ENCODE measurements at regions not wholly inside any gene's neighbourhood (a gene's known extent, or its start where the extent isn't known, plus 50 kb on each side); places are given as distances from the start of the nearest gene placed in this dataset.

- ATAC-seq (ENCODE audit: insufficient read depth, low read depth) (no peak), DNase-seq (no peak)
- Histone ChIP-seq H3K4me1 (ENCODE audit: insufficient read depth, low read length) (no peaks in the 10 kb centered on the region), H3K27me3 (ENCODE audit: insufficient read depth, low read length, poor library complexity) (no peaks in the 10 kb centered on the region), H3K27ac (ENCODE audit: low read length) (no peak overlapping the region), H3K36me3 (ENCODE audit: insufficient read depth, low read length) (no peaks in the 10 kb centered on the region), H4K20me1 (ENCODE audit: insufficient read depth, low read length) (no peaks in the 10 kb centered on the region), H2AFZ (ENCODE audit: low read depth, low read length) (no peak overlapping the region), H3K4me2 (ENCODE audit: insufficient read depth, low read length) (no peak overlapping the region), H3K9me3 (ENCODE audit: insufficient read depth, low read length, severe bottlenecking) (no peaks in the 10 kb centered on the region), H3K4me3 (ENCODE audit: low read depth in 1 of 2, low read length in 2 of 2) (no peak overlapping the region), H3K9ac (ENCODE audit: low read depth, low read length) (no peak overlapping the region), H3K79me2 (ENCODE audit: insufficient read depth, low read length) (no peaks in the 10 kb centered on the region)
- no peak for TF ChIP-seq EZH2 (IDR thresholded peaks at IDR 0.05; ENCODE audit: borderline replicate concordance, low read depth, low read length, severe bottlenecking)
- TF ChIP-seq CTCF (IDR thresholded peaks at IDR 0.05; ENCODE audit: borderline replicate concordance, extremely low read depth, low read length, poor library complexity, severe bottlenecking): no peak
Observed at GRCh38 chr4:23392860-23393458, 496.9 kb downstream of the PPARGC1A start.

- H3K27me3 ChIP-seq (ENCODE audit: insufficient read depth, low read length, poor library complexity): no peaks in the 10 kb centered on the region
- H3K36me3 ChIP-seq (ENCODE audit: insufficient read depth, low read length): no peaks in the 10 kb centered on the region
- DNase-seq (no peak), ATAC-seq (ENCODE audit: insufficient read depth, low read depth) (no peak)
- no peak overlapping the region for H3K4me2 ChIP-seq (ENCODE audit: insufficient read depth, low read length)
- no peak overlapping the region for H2AFZ ChIP-seq (ENCODE audit: low read depth, low read length)
- no peak overlapping the region for H3K9ac ChIP-seq (ENCODE audit: low read depth, low read length)
- H3K4me1 ChIP-seq (ENCODE audit: insufficient read depth, low read length): no peaks in the 10 kb centered on the region
- no peaks in the 10 kb centered on the region for H3K9me3 ChIP-seq (ENCODE audit: insufficient read depth, low read length, severe bottlenecking)
- no peak overlapping the region for H3K27ac ChIP-seq (ENCODE audit: low read length)
- no peak overlapping the region for H3K4me3 ChIP-seq (ENCODE audit: low read depth in 1 of 2, low read length in 2 of 2)
- H4K20me1 ChIP-seq (ENCODE audit: insufficient read depth, low read length): no peaks in the 10 kb centered on the region
- TF ChIP-seq EZH2 (IDR thresholded peaks at IDR 0.05; ENCODE audit: borderline replicate concordance, low read depth, low read length, severe bottlenecking) (no peak), CTCF (IDR thresholded peaks at IDR 0.05; ENCODE audit: borderline replicate concordance, extremely low read depth, low read length, poor library complexity, severe bottlenecking) (no peak)
- no peaks in the 10 kb centered on the region for H3K79me2 ChIP-seq (ENCODE audit: insufficient read depth, low read length)
Observed at GRCh38 chr4:23390246-23390645, 499.6 kb downstream of the PPARGC1A start.

- Histone ChIP-seq H3K9me3 (ENCODE audit: insufficient read depth, low read length, severe bottlenecking) (no peaks in the 10 kb centered on the region), H3K4me1 (ENCODE audit: insufficient read depth, low read length) (no peaks in the 10 kb centered on the region), H4K20me1 (ENCODE audit: insufficient read depth, low read length) (no peaks in the 10 kb centered on the region), H3K4me2 (ENCODE audit: insufficient read depth, low read length) (no peak overlapping the region), H3K27ac (ENCODE audit: low read length) (no peak overlapping the region), H3K4me3 (ENCODE audit: low read depth in 1 of 2, low read length in 2 of 2) (no peak overlapping the region), H3K9ac (ENCODE audit: low read depth, low read length) (no peak overlapping the region), H3K36me3 (ENCODE audit: insufficient read depth, low read length) (no peaks in the 10 kb centered on the region), H2AFZ (ENCODE audit: low read depth, low read length) (no peak overlapping the region), H3K79me2 (ENCODE audit: insufficient read depth, low read length) (no peaks in the 10 kb centered on the region), H3K27me3 (ENCODE audit: insufficient read depth, low read length, poor library complexity) (no peaks in the 10 kb centered on the region)
- ATAC-seq (ENCODE audit: insufficient read depth, low read depth) (no peak), DNase-seq (no peak)
- no peak for TF ChIP-seq EZH2 (IDR thresholded peaks at IDR 0.05; ENCODE audit: borderline replicate concordance, low read depth, low read length, severe bottlenecking)
- TF ChIP-seq CTCF (IDR thresholded peaks at IDR 0.05; ENCODE audit: borderline replicate concordance, extremely low read depth, low read length, poor library complexity, severe bottlenecking): no peak
Observed at GRCh38 chr4:23388699-23389395, 501.0 kb downstream of the PPARGC1A start.

Measured in DND-41 (cell line).